NB4 (cell line): ENCODE measurements at regions not wholly inside any gene's neighbourhood (a gene's known extent, or its start where the extent isn't known, plus 50 kb on each side); places are given as distances from the start of the nearest gene placed in this dataset.
"Not testable (repeated sequence)": the region's sequence is repeated elsewhere in the genome, so short reads cannot be mapped to it uniquely, and the experiment has no call there.

Experiments used
- CTCF ChIP-seq: IDR thresholded peaks from one replicate; pipeline ENCODE4 v1.5.1; 2012; ENCODE audit warnings: low read depth, low read length
- MAX ChIP-seq: IDR thresholded peaks from 2 replicates; pipeline ENCODE4 v1.6.1; 2011; ENCODE audit warnings: low read depth, low read length
- POLR2A ChIP-seq: IDR thresholded peaks from 2 replicates; pipeline ENCODE4 v1.6.1; 2011; ENCODE audit warnings: mild to moderate bottlenecking; ENCODE audit not compliant: insufficient read length; ENCODE audit errors: extremely low read depth

- not testable (repeated sequence) for TF ChIP-seq CTCF, POLR2A, MAX
These were observed 61.7 kb upstream of the TSPAN7 start for GRCh38 chrX:38499658-38500057.
